ENCODE measurements at regions not wholly inside any gene's neighbourhood (a gene's known extent, or its start where the extent isn't known, plus 50 kb on each side); places are given as distances from the start of the nearest gene placed in this dataset.

GRCh38 chr18:10319914-10320600, 134.4 kb upstream of the APCDD1 start:
- TF ChIP-seq EZH2phosphoT487 (IDR thresholded peaks at IDR 0.05; ENCODE audit: insufficient read depth, low read depth) = no peak
- TF ChIP-seq EZH2 (IDR thresholded peaks at IDR 0.05; ENCODE audit: insufficient read depth, poor library complexity, severe bottlenecking) = no peak

Measured in GM23248 (cell line).